Skeletal muscle satellite cell (primary cell): ENCODE measurements at regions not wholly inside any gene's neighbourhood (a gene's known extent, or its start where the extent isn't known, plus 50 kb on each side); places are given as distances from the start of the nearest gene placed in this dataset.

Experiments used
- H3K27me3 ChIP-seq: 2 replicates; pipeline ENCODE4 v1.7.0; 2013; ENCODE audit warnings: low read length; ENCODE audit not compliant: control insufficient read depth, insufficient read depth
- H3K36me3 ChIP-seq: 2 replicates; pipeline ENCODE4 v1.7.0; 2013; ENCODE audit warnings: mild to moderate bottlenecking, control low read depth, low read length; ENCODE audit not compliant: insufficient read depth
- H3K4me1 ChIP-seq: 2 replicates; pipeline ENCODE4 v1.7.0; 2013; ENCODE audit warnings: low read length; ENCODE audit not compliant: control insufficient read depth, insufficient read depth
- H3K4me2 ChIP-seq: 2 replicates; pipeline ENCODE4 v1.7.0; 2013; ENCODE audit warnings: mild to moderate bottlenecking, low read length
- H3K4me3 ChIP-seq: 2 replicates; pipeline ENCODE4 v1.7.0; 2013; ENCODE audit warnings: low read length
- H3K9ac ChIP-seq: 2 replicates; pipeline ENCODE4 v1.7.0; 2013; ENCODE audit warnings: mild to moderate bottlenecking, low read depth, low read length, moderate library complexity
- H3K9me3 ChIP-seq: replicated peaks from 2 replicates; pipeline ENCODE4 v1.7.0; 2013; ENCODE audit warnings: mild to moderate bottlenecking, control low read depth, low read length

DNA sequence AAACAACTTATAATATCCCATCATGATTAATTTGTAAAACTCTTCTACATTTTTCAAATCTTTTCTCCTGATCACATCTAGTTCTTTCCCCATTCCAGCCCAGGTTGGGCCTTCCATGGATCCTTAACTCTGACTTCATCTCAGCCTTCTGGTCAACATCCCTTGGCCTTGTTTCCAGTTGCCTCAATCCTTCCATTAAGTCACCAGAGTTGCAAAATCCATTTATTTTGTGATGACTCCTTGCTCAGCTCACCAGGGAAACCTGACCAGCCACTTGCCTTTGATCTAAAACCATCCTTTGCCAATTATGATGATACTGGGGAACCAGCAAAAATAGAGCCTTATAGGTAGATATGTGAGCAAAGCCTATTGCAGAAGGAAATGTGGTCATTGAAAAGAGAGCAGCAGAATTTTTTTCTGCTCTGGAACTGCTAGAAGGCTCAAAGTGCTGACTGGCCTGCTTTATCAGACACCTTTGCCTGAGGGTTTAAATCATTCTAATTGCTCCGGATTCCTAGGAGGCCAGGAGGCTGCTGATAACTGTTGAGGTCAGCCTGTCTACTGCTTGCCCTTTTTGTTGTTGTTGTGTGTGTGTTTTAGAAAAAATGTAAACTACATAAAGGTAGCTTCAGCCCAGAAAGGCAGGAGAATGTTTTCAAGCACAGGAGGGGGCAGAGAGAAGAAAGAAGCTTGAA is 512.2 kb upstream of the GRIA1 start:
- Histone ChIP-seq H3K27me3 (no peaks in the 10 kb centered on the region), H3K4me3 (no peak overlapping the region), H3K9ac (no peak overlapping the region), H3K9me3 (no peaks in the 10 kb centered on the region), H3K4me2 (no peak overlapping the region), H3K36me3 (no peaks in the 10 kb centered on the region), H3K4me1 (no peaks in the 10 kb centered on the region)

DNA sequence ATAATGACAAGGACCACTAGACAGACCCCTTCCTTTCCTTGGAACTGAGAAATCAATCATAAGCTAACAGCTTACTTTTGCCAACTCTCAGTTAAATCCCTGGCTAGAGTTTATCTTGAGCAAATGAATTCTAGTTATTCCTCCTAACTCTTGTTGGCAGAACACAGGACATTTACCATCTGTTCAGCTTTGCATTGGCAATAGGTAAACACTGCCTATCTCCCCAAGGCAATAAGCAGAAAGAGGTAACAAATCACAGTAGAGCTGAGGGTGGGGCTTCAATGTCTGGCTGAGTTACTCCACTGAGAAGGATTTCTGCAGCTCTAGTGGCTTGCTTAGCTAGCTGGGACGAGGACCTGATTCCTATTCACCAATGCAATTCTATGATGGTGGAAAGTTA is 503.3 kb upstream of the GRIA1 start:
- Histone ChIP-seq H3K9ac (no peak overlapping the region), H3K4me2 (no peak overlapping the region), H3K36me3 (no peaks in the 10 kb centered on the region), H3K4me3 (no peak overlapping the region), H3K9me3 (no peaks in the 10 kb centered on the region), H3K4me1 (no peaks in the 10 kb centered on the region), H3K27me3 (no peaks in the 10 kb centered on the region)

DNA sequence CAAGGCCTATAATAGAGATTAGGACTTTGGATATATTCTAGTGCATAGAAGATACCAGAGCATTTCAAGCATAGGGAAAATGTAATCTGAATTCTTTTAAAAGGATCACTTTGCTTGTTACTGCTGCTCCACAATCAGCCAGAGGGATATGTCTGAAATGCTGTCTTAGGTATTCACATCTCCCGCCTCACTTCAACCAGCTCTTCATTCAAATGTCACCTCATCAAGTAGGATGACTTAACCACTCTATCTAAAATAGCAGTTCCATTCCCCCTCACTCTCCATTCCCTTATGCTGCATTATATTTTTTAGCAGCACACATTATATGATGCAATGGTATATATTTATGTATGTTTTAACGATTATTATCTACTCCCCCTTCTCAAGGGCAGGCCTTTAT is 500.3 kb upstream of the GRIA1 start:
- Histone ChIP-seq H3K4me1 (no peaks in the 10 kb centered on the region), H3K9me3 (no peaks in the 10 kb centered on the region), H3K27me3 (no peaks in the 10 kb centered on the region), H3K4me3 (no peak overlapping the region), H3K36me3 (no peaks in the 10 kb centered on the region), H3K4me2 (no peak overlapping the region), H3K9ac (no peak overlapping the region)

DNA sequence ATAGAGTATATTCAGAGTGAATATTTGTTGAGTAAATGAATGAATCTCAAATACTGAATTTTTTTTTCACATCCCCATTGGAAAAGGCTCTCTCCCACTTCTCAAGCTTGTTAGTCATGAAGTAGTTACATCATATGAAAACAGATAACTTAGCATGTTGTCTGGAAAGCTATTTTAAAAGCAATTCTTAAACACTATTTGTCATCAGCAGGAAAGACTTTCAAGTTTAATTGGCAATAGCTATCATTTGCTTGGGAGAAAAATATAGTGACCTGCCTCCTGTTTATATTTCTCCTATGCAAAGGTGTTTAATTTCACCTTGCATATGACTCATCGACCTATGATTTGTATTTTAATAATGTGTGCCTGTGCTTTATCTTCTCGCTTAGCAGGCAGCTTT is 499.8 kb upstream of the GRIA1 start:
- Histone ChIP-seq H3K4me2 (no peak overlapping the region), H3K9ac (no peak overlapping the region), H3K27me3 (no peaks in the 10 kb centered on the region), H3K4me1 (no peaks in the 10 kb centered on the region), H3K9me3 (no peaks in the 10 kb centered on the region), H3K36me3 (no peaks in the 10 kb centered on the region), H3K4me3 (no peak overlapping the region)

DNA sequence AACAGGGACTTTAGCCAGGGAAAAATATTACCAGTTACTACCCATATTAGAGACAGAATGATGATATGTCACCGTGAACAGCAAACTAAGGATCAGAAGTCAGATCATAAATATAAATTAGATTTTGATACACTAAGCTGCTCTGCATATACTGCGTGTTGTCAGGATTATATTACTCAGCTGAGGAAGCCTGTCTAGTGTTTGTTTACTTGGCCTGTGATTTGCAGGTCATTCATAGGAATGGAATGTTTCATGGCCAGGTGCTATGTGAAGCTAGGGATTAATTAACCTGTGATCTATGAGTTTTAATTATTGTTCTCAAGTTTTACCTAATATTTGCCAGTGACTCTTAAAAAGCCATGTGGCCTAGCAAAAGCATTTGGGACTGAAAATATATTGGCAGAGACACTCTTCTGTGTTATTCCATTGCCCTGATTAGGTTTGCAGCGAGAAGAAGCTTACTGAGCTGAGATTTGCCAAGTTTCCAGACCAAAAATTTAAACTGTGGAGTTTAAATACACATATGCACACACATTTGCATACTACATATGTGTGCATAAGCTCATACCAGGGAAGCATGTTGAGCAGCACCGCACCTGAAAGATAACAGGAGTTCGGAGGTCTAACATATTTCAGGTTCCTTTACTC is 496.3 kb upstream of the GRIA1 start:
- no peak overlapping the region for H3K4me3 ChIP-seq
- H3K36me3 ChIP-seq, result no peaks in the 10 kb centered on the region
- no peak overlapping the region for H3K4me2 ChIP-seq
- no peaks in the 10 kb centered on the region for H3K9me3 ChIP-seq
- H3K4me1 ChIP-seq, result no peaks in the 10 kb centered on the region
- H3K9ac ChIP-seq, result no peak overlapping the region
- no peaks in the 10 kb centered on the region for H3K27me3 ChIP-seq

DNA sequence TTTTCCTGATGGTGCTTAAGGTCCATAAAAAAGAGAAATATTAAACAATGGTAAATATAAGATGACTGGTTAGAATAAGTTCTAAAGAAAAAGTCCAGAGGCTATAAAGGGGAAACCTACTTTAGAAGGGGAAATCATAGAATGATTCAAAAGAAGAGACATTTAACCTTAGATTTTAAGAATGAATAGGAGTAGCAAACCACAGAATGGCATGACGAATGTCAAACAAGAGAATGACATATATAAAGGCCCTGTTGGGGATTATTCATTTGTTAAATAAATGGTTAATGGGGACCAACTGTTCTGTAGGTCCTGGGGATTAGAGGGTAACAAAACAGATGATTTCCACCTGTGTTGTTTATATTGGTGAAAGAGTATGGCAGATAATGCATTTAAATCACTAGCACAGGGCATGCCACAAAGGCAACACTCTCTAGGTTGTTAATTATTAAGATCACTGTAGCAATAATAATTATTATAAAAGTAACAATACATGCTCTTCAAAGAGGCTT is 495.2 kb upstream of the GRIA1 start:
- H3K4me2 ChIP-seq, result no peak overlapping the region
- no peaks in the 10 kb centered on the region for H3K4me1 ChIP-seq
- H3K9ac ChIP-seq, result no peak overlapping the region
- H3K4me3 ChIP-seq, result no peak overlapping the region
- no peaks in the 10 kb centered on the region for H3K27me3 ChIP-seq
- no peaks in the 10 kb centered on the region for H3K36me3 ChIP-seq
- H3K9me3 ChIP-seq, result no peaks in the 10 kb centered on the region

DNA sequence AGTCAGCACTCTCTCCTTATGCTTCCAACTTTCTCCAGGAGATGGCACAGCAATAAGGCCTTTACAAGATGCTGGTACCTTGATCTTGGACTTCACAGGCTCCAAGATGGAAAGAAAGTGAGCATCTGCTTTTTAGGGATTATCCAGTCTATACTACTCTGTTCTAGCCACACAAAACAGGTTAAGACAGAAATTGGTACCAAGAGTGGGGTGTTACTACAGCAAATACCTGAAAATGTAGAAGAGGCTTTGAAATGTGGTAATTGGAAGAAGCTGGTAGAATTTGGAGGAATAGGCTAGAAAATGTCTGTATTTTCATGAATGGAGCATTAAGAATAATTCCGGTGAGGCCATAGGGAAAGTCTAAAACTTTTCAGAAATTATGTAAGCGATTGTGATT is 484.8 kb upstream of the GRIA1 start:
- H3K9ac ChIP-seq, result no peak overlapping the region
- H3K9me3 ChIP-seq, result no peaks in the 10 kb centered on the region
- H3K36me3 ChIP-seq, result no peaks in the 10 kb centered on the region
- no peaks in the 10 kb centered on the region for H3K4me1 ChIP-seq
- H3K4me2 ChIP-seq, result no peak overlapping the region
- no peak overlapping the region for H3K4me3 ChIP-seq
- H3K27me3 ChIP-seq, result no peaks in the 10 kb centered on the region

DNA sequence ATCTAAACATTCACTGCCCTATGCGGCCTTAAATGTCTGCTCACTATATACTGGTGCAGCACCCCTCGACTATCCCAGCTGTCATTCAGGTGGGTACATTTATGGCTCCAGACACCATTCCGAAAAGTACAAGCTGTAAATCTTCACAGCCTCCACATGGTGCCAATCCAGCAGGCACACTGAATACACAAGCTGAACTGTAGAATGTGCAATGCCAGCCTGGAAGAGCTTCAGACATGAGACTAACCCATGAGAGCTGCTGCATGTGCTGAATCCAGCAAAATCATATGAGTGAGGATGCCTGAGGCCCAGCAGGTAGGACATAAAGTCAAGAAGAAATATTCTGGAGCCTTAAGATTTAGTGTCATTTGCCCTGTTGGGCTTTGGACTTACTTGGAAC is 483.8 kb upstream of the GRIA1 start:
- no peak overlapping the region for H3K9ac ChIP-seq
- H3K4me3 ChIP-seq, result no peak overlapping the region
- no peaks in the 10 kb centered on the region for H3K27me3 ChIP-seq
- H3K4me2 ChIP-seq, result no peak overlapping the region
- no peaks in the 10 kb centered on the region for H3K4me1 ChIP-seq
- no peaks in the 10 kb centered on the region for H3K36me3 ChIP-seq
- H3K9me3 ChIP-seq, result no peaks in the 10 kb centered on the region

DNA sequence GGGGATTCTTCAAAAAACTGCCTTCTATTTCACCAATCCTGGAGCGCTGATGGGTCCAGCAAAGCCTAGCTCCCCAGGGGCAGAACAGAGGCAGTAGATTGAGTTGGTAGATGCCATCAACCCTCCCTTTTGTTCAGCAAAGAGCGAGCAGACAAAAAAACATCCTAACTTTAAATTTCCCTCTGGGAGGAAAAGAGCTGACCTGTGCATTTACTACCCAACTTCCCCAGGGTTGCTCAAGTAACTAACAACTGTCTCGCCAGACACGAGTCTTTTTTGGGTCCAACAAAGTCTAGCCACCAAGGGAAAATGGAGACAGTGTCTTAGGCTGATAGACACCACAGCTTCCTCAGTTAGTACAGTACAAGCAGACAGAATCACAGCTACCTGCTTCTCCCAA is 476.3 kb upstream of the GRIA1 start:
- no peaks in the 10 kb centered on the region for H3K9me3 ChIP-seq
- H3K4me2 ChIP-seq, result no peak overlapping the region
- no peak overlapping the region for H3K9ac ChIP-seq
- no peaks in the 10 kb centered on the region for H3K36me3 ChIP-seq
- no peaks in the 10 kb centered on the region for H3K4me1 ChIP-seq
- no peaks in the 10 kb centered on the region for H3K27me3 ChIP-seq
- H3K4me3 ChIP-seq, result no peak overlapping the region

DNA sequence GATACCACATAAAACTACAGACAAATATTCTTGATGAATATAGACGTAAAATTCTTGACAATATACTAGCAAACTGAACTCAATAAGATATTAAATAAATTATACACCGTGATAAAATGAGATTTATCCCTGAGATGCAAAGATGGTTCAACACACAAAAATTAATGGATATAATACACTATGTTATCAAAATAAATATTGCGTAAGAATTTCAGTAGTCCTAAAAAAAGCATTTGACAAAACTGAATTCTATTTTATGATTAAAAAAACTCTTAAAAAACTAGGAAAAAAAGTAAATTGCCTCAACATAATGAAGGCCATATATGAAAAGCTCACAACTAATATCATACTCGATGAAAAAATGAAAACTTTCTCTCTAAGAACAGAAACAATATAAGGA is 472.3 kb upstream of the GRIA1 start:
- no peaks in the 10 kb centered on the region for H3K36me3 ChIP-seq
- H3K9me3 ChIP-seq, result no peaks in the 10 kb centered on the region
- H3K9ac ChIP-seq, result no peak overlapping the region
- H3K4me2 ChIP-seq, result no peak overlapping the region
- H3K27me3 ChIP-seq, result no peaks in the 10 kb centered on the region
- H3K4me1 ChIP-seq, result no peaks in the 10 kb centered on the region
- H3K4me3 ChIP-seq, result no peak overlapping the region

DNA sequence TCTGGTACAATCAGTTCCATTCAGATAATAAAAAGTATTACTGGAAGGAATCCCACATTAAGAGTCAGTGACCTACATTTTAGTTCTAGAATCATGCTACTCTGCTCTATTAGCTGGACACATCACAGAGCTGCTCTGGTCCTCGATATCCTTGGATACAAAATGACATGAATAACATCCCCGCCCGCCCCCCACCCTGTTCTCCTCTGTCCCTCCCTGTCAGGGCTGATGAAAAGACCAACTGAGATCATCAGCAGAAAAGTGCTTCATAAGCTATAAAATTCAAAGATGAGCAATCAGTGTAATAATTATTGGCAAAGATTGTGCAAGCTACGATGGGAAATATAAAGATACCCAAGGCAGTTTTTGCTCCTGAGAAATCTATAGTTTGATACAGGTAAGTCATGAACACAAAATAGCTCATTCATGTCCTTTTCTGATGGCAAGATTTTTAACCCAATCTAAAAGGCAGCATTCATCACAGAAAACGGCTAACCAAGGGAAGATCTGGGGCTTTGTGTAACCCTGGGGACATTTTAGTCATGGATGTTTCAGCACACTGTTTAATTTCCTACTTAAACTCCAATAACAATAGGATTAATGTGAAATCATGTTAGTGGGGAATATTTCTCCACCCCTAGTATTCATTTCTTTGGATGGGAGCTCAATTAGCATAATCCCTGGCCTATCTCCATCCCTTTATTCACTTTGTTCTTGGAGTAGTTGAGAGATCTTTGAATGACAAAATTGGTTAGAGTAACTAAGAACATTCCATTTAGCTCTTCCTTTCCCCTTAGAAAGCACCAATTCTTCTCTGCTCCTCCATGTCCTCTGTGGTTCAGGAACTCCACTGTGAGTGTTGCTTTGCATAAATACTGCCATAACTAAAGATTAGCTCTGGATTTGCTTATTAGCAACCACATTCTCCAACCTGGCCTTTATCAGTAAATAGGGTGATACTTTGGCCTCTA is 459.4 kb upstream of the GRIA1 start:
- H3K27me3 ChIP-seq, result no peaks in the 10 kb centered on the region
- H3K36me3 ChIP-seq, result no peaks in the 10 kb centered on the region
- no peak overlapping the region for H3K4me2 ChIP-seq
- no peaks in the 10 kb centered on the region for H3K9me3 ChIP-seq
- no peak overlapping the region for H3K4me3 ChIP-seq
- H3K9ac ChIP-seq, result no peak overlapping the region
- no peaks in the 10 kb centered on the region for H3K4me1 ChIP-seq
